ENCODE measurements at regions not wholly inside any gene's neighbourhood (a gene's known extent, or its start where the extent isn't known, plus 50 kb on each side); places are given as distances from the start of the nearest gene placed in this dataset.

DNA sequence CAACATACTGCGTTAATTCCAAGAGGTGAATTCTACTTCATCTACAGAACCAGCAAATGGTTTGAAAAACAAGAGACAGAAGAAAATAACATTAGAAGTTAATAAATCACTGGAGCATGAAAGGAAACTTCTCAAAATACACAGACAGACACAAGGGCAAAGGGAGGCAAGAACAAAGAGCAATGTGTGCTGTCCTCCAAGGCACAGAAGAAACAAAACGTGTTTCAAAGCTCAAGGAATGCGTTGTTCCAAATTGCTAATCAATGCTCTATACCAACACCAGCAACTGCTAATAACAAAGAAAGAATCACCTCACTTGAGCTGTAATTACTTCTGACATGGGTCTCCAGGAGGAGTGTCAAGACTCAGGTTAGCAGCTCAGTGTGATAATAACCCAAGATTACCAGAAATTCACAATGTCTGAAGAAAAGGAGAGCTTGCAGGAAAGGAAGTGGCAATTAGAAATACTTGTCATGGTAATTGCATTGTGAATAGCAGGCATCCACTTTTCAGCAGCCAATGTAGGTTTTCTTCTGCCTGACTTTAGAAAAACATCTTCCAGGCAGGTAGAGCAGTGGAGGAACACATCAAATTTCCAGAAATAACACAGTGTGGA, 175.4 kb downstream of the SEC16B start:
- Histone ChIP-seq H3K4me3 (ENCODE audit: low read depth in 1 of 3, low read length in 3 of 3) (no peak overlapping the region), H3K27me3 (ENCODE audit: control insufficient read depth in 4 of 4, insufficient read depth in 4 of 4, low read length in 3 of 4) (no peaks in the 10 kb centered on the region), H3K9me3 (ENCODE audit: control insufficient read depth in 4 of 4, low read length in 3 of 4) (peaks cover 0 to 5% (median 0%) of the 10 kb centered on the region in 4 donors), H3K4me1 (ENCODE audit: control insufficient read depth in 4 of 4, insufficient read depth in 4 of 4, low read length in 3 of 4) (no peaks in the 10 kb centered on the region), H3K36me3 (ENCODE audit: control insufficient read depth in 4 of 4, insufficient read depth in 3 of 4, low read depth in 1 of 4, low read length in 3 of 4) (no peaks in the 10 kb centered on the region), H3K9ac (ENCODE audit: low read depth in 1 of 2, low read length in 2 of 2) (no peak overlapping the region), H3K27ac (ENCODE audit: low read depth in 1 of 2, low read length in 2 of 2) (no peak overlapping the region)
- no peak for DNase-seq (ENCODE audit: low spot score)
- 50% methylated on average over 3 of the region's 3 CpGs for WGBS
- TF ChIP-seq HNF4A (conservative IDR thresholded peaks at IDR 0.05) (no peak), SP1 (IDR thresholded peaks at IDR 0.05) (no peak), RAD21 (IDR thresholded peaks at IDR 0.05) (no peak), FOXA1 (IDR thresholded peaks at IDR 0.05) (no peak), REST (IDR thresholded peaks at IDR 0.05) (no peak), GABPA (IDR thresholded peaks at IDR 0.05 in 1 of 2, conservative IDR thresholded peaks at IDR 0.05 in 1 of 2) (no peak), JUND (IDR thresholded peaks at IDR 0.05) (no peak)
- TF ChIP-seq, protein P1, sequence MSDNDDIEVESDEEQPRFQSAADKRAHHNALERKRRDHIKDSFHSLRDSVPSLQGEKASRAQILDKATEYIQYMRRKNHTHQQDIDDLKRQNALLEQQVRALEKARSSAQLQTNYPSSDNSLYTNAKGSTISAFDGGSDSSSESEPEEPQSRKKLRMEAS (IDR thresholded peaks at IDR 0.05): no peak
- TF ChIP-seq, protein P2, sequence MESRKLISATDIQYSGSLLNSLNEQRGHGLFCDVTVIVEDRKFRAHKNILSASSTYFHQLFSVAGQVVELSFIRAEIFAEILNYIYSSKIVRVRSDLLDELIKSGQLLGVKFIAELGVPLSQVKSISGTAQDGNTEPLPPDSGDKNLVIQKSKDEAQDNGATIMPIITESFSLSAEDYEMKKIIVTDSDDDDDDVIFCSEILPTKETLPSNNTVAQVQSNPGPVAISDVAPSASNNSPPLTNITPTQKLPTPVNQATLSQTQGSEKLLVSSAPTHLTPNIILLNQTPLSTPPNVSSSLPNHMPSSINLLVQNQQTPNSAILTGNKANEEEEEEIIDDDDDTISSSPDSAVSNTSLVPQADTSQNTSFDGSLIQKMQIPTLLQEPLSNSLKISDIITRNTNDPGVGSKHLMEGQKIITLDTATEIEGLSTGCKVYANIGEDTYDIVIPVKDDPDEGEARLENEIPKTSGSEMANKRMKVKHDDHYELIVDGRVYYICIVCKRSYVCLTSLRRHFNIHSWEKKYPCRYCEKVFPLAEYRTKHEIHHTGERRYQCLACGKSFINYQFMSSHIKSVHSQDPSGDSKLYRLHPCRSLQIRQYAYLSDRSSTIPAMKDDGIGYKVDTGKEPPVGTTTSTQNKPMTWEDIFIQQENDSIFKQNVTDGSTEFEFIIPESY (IDR thresholded peaks at IDR 0.05): no peak

DNA sequence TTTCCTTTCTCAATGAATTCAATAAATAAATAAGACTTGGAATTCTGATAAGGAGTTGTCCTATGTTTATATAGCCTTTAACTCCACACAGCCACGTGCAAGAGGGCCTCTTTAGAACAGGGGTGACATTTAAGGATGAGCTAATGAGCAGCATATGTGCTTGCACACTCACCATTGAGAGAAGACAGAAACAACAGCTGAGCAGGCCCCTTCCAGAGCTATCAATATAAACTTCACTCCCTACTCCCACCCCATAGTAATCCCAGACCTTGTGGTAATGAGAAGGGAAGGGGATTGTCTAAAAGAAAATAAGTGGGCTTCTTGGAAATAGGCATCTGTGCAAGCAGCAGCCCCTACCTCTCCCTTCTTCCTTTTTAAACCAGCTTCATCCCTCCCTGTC, 176.0 kb downstream of the SEC16B start:
- Histone ChIP-seq H3K4me1 (ENCODE audit: control insufficient read depth in 4 of 4, insufficient read depth in 4 of 4, low read length in 3 of 4) (no peaks in the 10 kb centered on the region), H3K27me3 (ENCODE audit: control insufficient read depth in 4 of 4, insufficient read depth in 4 of 4, low read length in 3 of 4) (no peaks in the 10 kb centered on the region), H3K9me3 (ENCODE audit: control insufficient read depth in 4 of 4, low read length in 3 of 4) (peaks cover 0 to 5% (median 0%) of the 10 kb centered on the region in 4 donors), H3K27ac (ENCODE audit: low read depth in 1 of 2, low read length in 2 of 2) (no peak overlapping the region), H3K4me3 (ENCODE audit: low read depth in 1 of 3, low read length in 3 of 3) (no peak overlapping the region), H3K9ac (ENCODE audit: low read depth in 1 of 2, low read length in 2 of 2) (no peak overlapping the region), H3K36me3 (ENCODE audit: control insufficient read depth in 4 of 4, insufficient read depth in 3 of 4, low read depth in 1 of 4, low read length in 3 of 4) (no peaks in the 10 kb centered on the region)
- DNase-seq (ENCODE audit: low spot score): no peak
- WGBS: 17% methylated on average over 1 of the region's 1 CpG
- TF ChIP-seq, protein P2 (IDR thresholded peaks at IDR 0.05): no peak
- TF ChIP-seq HNF4G (IDR thresholded peaks at IDR 0.05) (no peak), REST (IDR thresholded peaks at IDR 0.05) (no peak), EGR1 (IDR thresholded peaks at IDR 0.05; ENCODE audit: low read depth in 2 of 2) (no peak), HNF4A (conservative IDR thresholded peaks at IDR 0.05) (no peak)
- TF ChIP-seq, protein P3, sequence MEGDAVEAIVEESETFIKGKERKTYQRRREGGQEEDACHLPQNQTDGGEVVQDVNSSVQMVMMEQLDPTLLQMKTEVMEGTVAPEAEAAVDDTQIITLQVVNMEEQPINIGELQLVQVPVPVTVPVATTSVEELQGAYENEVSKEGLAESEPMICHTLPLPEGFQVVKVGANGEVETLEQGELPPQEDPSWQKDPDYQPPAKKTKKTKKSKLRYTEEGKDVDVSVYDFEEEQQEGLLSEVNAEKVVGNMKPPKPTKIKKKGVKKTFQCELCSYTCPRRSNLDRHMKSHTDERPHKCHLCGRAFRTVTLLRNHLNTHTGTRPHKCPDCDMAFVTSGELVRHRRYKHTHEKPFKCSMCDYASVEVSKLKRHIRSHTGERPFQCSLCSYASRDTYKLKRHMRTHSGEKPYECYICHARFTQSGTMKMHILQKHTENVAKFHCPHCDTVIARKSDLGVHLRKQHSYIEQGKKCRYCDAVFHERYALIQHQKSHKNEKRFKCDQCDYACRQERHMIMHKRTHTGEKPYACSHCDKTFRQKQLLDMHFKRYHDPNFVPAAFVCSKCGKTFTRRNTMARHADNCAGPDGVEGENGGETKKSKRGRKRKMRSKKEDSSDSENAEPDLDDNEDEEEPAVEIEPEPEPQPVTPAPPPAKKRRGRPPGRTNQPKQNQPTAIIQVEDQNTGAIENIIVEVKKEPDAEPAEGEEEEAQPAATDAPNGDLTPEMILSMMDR (IDR thresholded peaks at IDR 0.05; ENCODE audit: low read depth, low read length, missing input control): no peak
